OCI-LY7 (cell line): ENCODE measurements at regions not wholly inside any gene's neighbourhood (a gene's known extent, or its start where the extent isn't known, plus 50 kb on each side); places are given as distances from the start of the nearest gene placed in this dataset.

Experiments used
- BruUV-seq: library from RNA; stranded (reverse); fragments of 400-500 nt; replicated peaks from 2 replicates; lab custom pipeline; 2021; lab: Mats Ljungman, UMichigan
- CTCF ChIA-PET: fragments of 300-600 bp; sonication (Branson Sonifier 250); formaldehyde crosslinking; loops from one replicate; lab custom pipeline; 2022; ENCODE audit warnings: antibody characterized with exemption; ENCODE audit not compliant: unreplicated experiment; lab: Charles Lee
- POLR2A ChIA-PET: fragments of 300-600 bp; sonication (Branson Sonifier 250); formaldehyde crosslinking; loops from one replicate; lab custom pipeline; 2022; ENCODE audit warnings: antibody characterized with exemption; lab: Charles Lee
- DNase-seq: peaks from one replicate; pipeline ENCODE4 v3.0.0-alpha.2; 2015; ENCODE audit warnings: low spot score
- H2AFZ ChIP-seq: fragments of 200-600 bp; sonication (generic), shearing (Covaris generic); 2 replicates; pipeline ENCODE4 v1.6.1; 2014; ENCODE audit warnings: mild to moderate bottlenecking, antibody characterized with exemption, low read length, moderate library complexity
- H3K27ac ChIP-seq: fragments of 200-600 bp; sonication (generic); 2 replicates; pipeline ENCODE4 v1.5.1; 2014; ENCODE audit warnings: mixed run types, low read depth, mild to moderate bottlenecking, moderate library complexity, low read length, inconsistent platforms; ENCODE audit not compliant: poor library complexity, severe bottlenecking
- H3K36me3 ChIP-seq: fragments of 200-600 bp; sonication (generic); 2 replicates; pipeline ENCODE4 v1.6.1; 2014; ENCODE audit warnings: mild to moderate bottlenecking, antibody characterized with exemption, low read length, moderate library complexity, mixed read lengths; ENCODE audit not compliant: insufficient read depth
- H3K4me1 ChIP-seq: fragments of 200-600 bp; sonication (generic); 2 replicates; pipeline ENCODE4 v1.5.1; 2014; ENCODE audit warnings: mild to moderate bottlenecking, low read length; ENCODE audit not compliant: insufficient read depth, poor library complexity, severe bottlenecking
- H3K4me2 ChIP-seq: fragments of 200-600 bp; sonication (generic); 2 replicates; pipeline ENCODE4 v1.6.1; 2014; ENCODE audit warnings: mild to moderate bottlenecking, low read length
- H3K4me3 ChIP-seq: fragments of 200-600 bp; sonication (generic); 2 replicates; pipeline ENCODE4 v1.5.1; 2014; ENCODE audit warnings: mild to moderate bottlenecking, low read depth, low read length; ENCODE audit not compliant: poor library complexity, severe bottlenecking
- H3K79me2 ChIP-seq: fragments of 200-600 bp; sonication (generic); 2 replicates; pipeline ENCODE4 v1.6.1; 2016; ENCODE audit warnings: low read depth, mild to moderate bottlenecking, low read length, moderate library complexity, mixed read lengths; ENCODE audit not compliant: insufficient read depth
- H3K9me2 ChIP-seq: fragments of 200-600 bp; sonication (generic); 2 replicates; pipeline ENCODE4 v1.6.1; 2016; ENCODE audit warnings: mild to moderate bottlenecking, low read length, mixed read lengths; ENCODE audit not compliant: insufficient read depth
- H3K9me3 ChIP-seq: fragments of 200-600 bp; sonication (generic); 2 replicates; pipeline ENCODE4 v1.6.1; 2014; ENCODE audit warnings: mild to moderate bottlenecking, mixed run types, low read length, mixed read lengths
- H4K20me1 ChIP-seq: fragments of 200-600 bp; sonication (generic); 2 replicates; pipeline ENCODE4 v1.6.1; 2014; ENCODE audit warnings: mild to moderate bottlenecking, antibody characterized with exemption, low read length, moderate library complexity, mixed read lengths; ENCODE audit not compliant: insufficient read depth
- CTCF ChIP-seq: fragments of 200-600 bp; sonication (generic); conservative IDR thresholded peaks from 2 replicates; pipeline ENCODE4 v1.5.1; 2014; ENCODE audit warnings: mild to moderate bottlenecking, antibody characterized with exemption, low read length, moderate library complexity, mixed read lengths
- EZH2phosphoT487 ChIP-seq: fragments of 200-600 bp; sonication (generic); IDR thresholded peaks from 2 replicates; pipeline ENCODE4 v1.6.1; 2018; ENCODE audit warnings: low read depth, borderline replicate concordance, mild to moderate bottlenecking, mixed run types, antibody characterized with exemption, low read length, moderate library complexity, mixed read lengths
- intact Hi-C: fragments of 100-400 bp; cut with micrococcal nuclease; formaldehyde crosslinking; loops from one replicate; pipeline ENCODE4 v1.10.0; 2022; ENCODE audit not compliant: unreplicated experiment

DNA sequence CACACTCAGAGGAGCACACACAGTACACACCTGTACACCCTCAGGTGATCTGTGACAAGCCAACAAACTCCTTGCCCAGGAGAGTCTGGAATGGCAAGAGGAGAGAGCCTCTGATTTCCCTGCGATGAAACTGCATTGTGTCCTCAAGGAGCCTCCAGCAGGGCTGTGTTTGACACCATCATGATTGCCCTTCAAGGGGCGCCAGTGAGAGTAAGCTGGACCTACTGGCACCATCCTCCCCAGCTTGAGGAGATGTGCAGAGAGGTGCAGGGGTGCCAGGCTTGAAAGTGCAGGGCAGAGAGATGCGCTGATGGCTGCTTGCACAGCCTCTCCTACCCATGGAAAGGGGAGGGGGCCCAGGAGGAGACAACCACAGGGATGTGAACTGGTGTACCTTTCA is 188.8 kb upstream of the CADM1 start:
- no TSS peak for BruUV-seq
- Histone ChIP-seq H3K79me2 (no peaks in the 10 kb centered on the region), H3K4me3 (no peak overlapping the region), H2AFZ (no peak overlapping the region), H3K4me1 (no peaks in the 10 kb centered on the region), H3K36me3 (no peaks in the 10 kb centered on the region), H3K4me2 (no peak overlapping the region), H3K9me3 (no peaks in the 10 kb centered on the region), H3K9me2 (no peaks in the 10 kb centered on the region), H3K27ac (no peak overlapping the region), H4K20me1 (no peaks in the 10 kb centered on the region)
- POLR2A ChIA-PET: interaction anchor here (0.6 kb wide), 1 partner anchor 85 kb away, joined by 3 read pairs; no protein-coding TSS in a partner anchor
- no peak for DNase-seq
- intact Hi-C loops: no loop called here
- no peak for TF ChIP-seq EZH2phosphoT487
- no peak for TF ChIP-seq CTCF
- CTCF ChIA-PET: no interaction called here

DNA sequence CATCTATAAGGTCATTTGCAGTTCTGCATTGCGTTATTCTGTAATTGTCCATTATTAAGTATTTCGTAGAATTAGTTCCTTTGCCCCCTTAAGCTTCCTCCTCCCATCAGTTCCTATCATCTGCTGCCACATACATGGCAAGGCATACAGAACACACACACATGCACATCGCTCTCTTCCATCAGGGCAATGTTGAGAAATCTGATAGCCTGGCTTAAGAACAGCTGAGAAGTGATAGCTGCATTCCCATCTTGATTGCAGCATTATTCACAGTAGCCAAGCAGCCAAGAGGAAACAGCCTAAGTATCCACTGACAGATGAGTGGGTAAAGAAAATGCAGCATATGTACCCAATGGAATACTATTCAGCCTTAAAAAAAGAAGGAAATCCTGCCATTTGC is 186.8 kb upstream of the CADM1 start:
- intact Hi-C loops: no loop called here
- Histone ChIP-seq H3K4me2 (no peak overlapping the region), H4K20me1 (no peaks in the 10 kb centered on the region), H3K36me3 (no peaks in the 10 kb centered on the region), H2AFZ (no peak overlapping the region), H3K4me1 (no peaks in the 10 kb centered on the region), H3K9me2 (no peaks in the 10 kb centered on the region), H3K9me3 (no peaks in the 10 kb centered on the region), H3K4me3 (no peak overlapping the region), H3K79me2 (no peaks in the 10 kb centered on the region), H3K27ac (no peak overlapping the region)
- no peak for DNase-seq
- BruUV-seq: no TSS peak
- CTCF ChIA-PET: no interaction called here
- POLR2A ChIA-PET: no interaction called here
- TF ChIP-seq CTCF: no peak
- TF ChIP-seq EZH2phosphoT487: no peak

GRCh38 chr11:115687934-115688333 is 183.7 kb upstream of the CADM1 start:
- TF ChIP-seq EZH2phosphoT487 (no peak), CTCF (no peak)
- no peaks in the 10 kb centered on the region for H3K4me1 ChIP-seq
- ChIA-PET CTCF (no interaction called here), POLR2A (no interaction called here)
- no peaks in the 10 kb centered on the region for H3K9me2 ChIP-seq
- H3K4me2 ChIP-seq: no peak overlapping the region
- no peak overlapping the region for H3K27ac ChIP-seq
- intact Hi-C loops: no loop called here
- H3K4me3 ChIP-seq: no peak overlapping the region
- H3K36me3 ChIP-seq: no peaks in the 10 kb centered on the region
- no peaks in the 10 kb centered on the region for H3K9me3 ChIP-seq
- DNase-seq: no peak
- H3K79me2 ChIP-seq: no peaks in the 10 kb centered on the region
- no peak overlapping the region for H2AFZ ChIP-seq
- H4K20me1 ChIP-seq: no peaks in the 10 kb centered on the region
- BruUV-seq: no TSS peak
